GM12872 (cell line): ENCODE measurements at regions not wholly inside any gene's neighbourhood (a gene's known extent, or its start where the extent isn't known, plus 50 kb on each side); places are given as distances from the start of the nearest gene placed in this dataset.

ENCODE experiments used
- CTCF ChIP-seq: IDR thresholded peaks from 3 replicates; pipeline ENCODE4 v1.5.1; 2011; ENCODE audit warnings: low read depth, mild to moderate bottlenecking, low read length, moderate library complexity; ENCODE audit not compliant: insufficient read depth

DNA sequence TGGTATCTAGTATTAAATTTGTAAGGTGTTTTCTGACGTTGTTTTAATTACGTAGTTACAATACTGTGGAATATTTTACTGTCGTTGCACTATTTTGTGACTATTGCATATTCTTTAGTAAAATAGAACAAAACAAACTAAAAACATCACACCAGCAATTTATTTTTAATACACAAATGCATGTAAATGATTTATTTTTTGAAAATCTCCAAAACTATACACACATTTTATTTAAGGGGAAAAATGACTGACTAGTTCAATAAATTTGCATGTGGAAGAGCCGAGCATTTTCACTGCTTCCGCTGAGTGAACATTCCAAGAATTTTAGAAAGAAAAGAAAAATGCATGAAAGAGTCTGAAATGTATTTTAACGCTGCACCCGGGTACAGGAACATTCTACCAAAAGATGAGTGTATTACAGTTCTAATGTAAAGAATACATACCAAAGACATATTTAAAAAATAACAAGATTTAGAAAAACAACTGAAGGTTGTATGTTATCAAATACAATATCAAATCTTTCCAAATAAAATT lies 257.7 kb downstream of the MEIS1 start:
- no peak for TF ChIP-seq CTCF

DNA sequence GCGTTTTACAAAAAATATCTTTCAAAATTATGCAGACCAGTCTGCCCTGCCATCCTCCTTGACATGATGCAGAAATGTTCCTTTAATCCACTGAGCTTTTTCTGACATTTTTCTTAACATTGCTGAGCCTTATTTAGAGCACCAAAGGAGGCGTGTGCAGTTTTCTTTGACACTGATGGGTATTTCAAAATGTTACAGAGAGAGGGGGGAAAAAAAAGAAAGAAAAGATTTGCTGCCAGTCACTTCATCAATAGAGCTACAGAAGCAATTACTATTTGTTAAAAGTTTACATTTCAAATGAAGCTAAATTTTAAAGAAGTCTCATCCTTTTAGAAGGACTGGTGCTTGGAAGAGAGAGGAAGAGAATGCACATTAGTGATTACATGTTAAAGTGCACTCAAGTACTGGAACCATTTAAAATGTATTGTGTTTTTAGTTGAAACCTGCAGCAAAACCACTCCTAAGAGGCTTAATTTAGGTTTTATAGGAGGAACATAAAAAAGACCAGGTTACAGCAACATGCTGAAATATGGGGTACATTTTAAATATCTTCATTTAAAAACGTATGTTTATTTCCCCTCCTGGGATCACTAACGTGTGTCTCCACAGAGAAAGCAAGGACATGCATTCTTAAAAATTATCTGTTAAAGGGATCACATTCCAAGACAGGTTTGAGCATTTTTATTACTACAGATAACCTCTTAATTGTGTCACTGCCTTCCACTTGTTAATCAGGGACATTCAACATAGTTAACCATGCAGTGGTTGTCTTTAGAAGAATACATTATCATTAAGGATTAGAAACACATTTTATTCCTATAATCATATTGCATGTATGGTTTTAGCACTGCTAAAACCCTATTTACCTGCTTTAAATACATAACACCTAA lies 258.4 kb downstream of the MEIS1 start:
- TF ChIP-seq CTCF = no peak

DNA sequence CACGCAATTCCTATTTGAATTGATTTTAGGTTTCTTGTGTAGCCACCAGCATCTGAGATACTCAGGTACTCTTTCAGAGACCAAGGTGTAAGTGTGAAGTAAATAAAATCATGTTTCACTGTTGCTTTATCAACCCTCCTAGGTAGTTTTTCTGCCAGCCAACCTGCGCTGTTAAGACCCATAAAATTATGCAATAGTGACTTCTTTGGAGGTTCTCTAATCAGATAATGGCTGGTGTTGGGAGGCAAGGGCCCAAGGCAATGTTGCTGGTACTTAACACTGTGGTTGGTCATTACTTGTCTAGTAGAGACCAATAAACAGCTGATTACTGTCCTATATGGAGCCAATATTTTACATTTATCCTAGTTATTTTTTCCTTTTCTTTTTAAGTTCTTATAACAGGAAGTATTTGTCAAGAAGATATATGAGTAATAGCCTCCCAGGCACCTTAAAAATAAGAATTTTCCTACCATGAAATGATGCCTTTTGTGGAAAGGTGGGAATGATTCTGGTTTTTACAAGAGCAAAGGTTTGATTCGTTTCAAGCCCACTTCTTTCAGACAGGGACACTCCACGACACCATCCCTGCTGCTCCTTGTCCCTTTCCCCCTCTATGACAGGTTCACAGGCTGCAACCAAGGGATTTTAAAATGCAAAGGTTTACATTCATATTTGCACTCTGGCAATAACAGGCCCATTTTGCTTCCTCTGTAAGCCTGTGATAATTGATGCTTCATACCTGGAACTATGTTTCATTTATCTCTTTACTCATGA lies 259.3 kb downstream of the MEIS1 start:
- no peak for TF ChIP-seq CTCF

GRCh38 chr2:66695226-66695735 lies 260.4 kb downstream of the MEIS1 start:
- TF ChIP-seq CTCF = no peak

DNA sequence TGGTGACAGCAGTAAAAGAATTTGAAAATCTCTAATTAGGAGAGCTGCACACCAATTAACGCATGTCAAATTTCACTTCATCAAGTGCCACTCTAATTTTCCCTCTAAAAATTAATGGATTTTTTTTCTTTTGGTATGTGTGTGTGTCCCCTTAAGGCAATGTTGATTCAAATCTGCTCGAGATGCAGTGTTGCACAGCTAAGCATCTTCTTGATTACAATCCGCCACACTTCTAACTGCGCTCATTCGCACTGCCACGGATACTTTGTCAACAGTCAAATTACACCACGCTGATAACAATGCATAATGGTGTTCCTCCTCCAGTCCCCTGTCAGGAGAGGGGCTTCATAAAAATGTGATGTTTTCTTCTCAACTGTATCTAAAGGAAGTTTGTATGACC lies 261.4 kb downstream of the MEIS1 start:
- no peak for TF ChIP-seq CTCF

DNA sequence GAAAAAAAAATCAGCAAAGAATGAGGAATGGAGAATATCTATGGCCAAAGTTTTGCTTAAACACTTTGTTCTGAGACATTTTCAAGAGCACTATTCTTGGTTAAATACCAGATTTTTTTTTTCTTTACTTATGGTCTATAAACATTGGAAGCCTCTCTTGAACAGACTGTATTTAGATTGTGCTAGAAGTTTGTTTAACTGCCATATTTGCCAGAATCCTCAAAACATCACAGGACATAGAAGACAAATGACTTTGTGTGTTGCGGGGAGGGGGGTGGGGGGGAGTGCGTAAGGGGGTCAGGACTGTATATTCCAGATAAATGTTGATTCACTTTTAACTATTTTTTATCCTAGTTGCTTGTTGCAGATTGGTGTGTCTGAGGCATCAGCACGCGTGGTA lies 262.0 kb downstream of the MEIS1 start:
- no peak for TF ChIP-seq CTCF

- no peak for TF ChIP-seq CTCF
These were observed 262.4 kb downstream of the MEIS1 start for GRCh38 chr2:66697366-66697765.
